Activated CD4-positive, alpha-beta T cell treated with anti-CD3 and anti-CD28 coated beads, Interleukin-2, amount 10 ng/mL, durations not matched to agents 7 days and 5 days (primary cell): ENCODE measurements at regions not wholly inside any gene's neighbourhood (a gene's known extent, or its start where the extent isn't known, plus 50 kb on each side); places are given as distances from the start of the nearest gene placed in this dataset.
"Not testable (repeated sequence)": the region's sequence is repeated elsewhere in the genome, so short reads cannot be mapped to it uniquely, and the experiment has no call there.

ENCODE experiments used
- CTCF ChIA-PET: fragments of 350-600 bp; sonication (Branson Sonifier 250); formaldehyde crosslinking; loops from one replicate; lab custom pipeline; 2021; ENCODE audit warnings: antibody characterized with exemption; lab: Charles Lee
- POLR2A ChIA-PET: fragments of 350-600 bp; sonication (Branson Sonifier 250); formaldehyde crosslinking; loops from one replicate; lab custom pipeline; 2021; ENCODE audit warnings: antibody characterized with exemption; lab: Charles Lee
- DNase-seq: peaks from one replicate; pipeline ENCODE4 v3.0.0-alpha.2; 2020
- H3K27ac Mint-ChIP-seq: one replicate; pipeline ENCODE4 v1.8.0; 2021; ENCODE audit warnings: mild to moderate bottlenecking, moderate library complexity, mixed read lengths
- H3K27me3 Mint-ChIP-seq: one replicate; pipeline ENCODE4 v1.8.0; 2021; ENCODE audit warnings: mixed read lengths
- H3K36me3 Mint-ChIP-seq: one replicate; pipeline ENCODE4 v1.8.0; 2021; ENCODE audit warnings: low read depth, mixed read lengths
- H3K4me1 Mint-ChIP-seq: one replicate; pipeline ENCODE4 v1.8.0; 2021; ENCODE audit warnings: mixed read lengths
- H3K4me3 Mint-ChIP-seq: one replicate; pipeline ENCODE4 v1.8.0; 2021; ENCODE audit warnings: mild to moderate bottlenecking, moderate library complexity, mixed read lengths
- H3K9me3 Mint-ChIP-seq: one replicate; pipeline ENCODE4 v1.8.0; 2021; ENCODE audit warnings: mixed read lengths

- H3K27ac Mint-ChIP-seq, H3K4me1 Mint-ChIP-seq, H3K4me3 Mint-ChIP-seq, DNase-seq, H3K36me3 Mint-ChIP-seq, POLR2A ChIA-PET, H3K27me3 Mint-ChIP-seq, CTCF ChIA-PET, H3K9me3 Mint-ChIP-seq: not testable (repeated sequence)
Measured at GRCh38 chr4:180360113-180360512, 1883.1 kb upstream of the TENM3 start.

GRCh38 chr4:180363815-180364214 lies 1879.4 kb upstream of the TENM3 start:
- ChIA-PET POLR2A (no interaction called here), CTCF (no interaction called here)
- no peaks in the 10 kb centered on the region for H3K36me3 Mint-ChIP-seq
- no peak for DNase-seq
- no peak overlapping the region for H3K4me3 Mint-ChIP-seq
- no peaks in the 10 kb centered on the region for H3K9me3 Mint-ChIP-seq
- H3K4me1 Mint-ChIP-seq: no peaks in the 10 kb centered on the region
- H3K27ac Mint-ChIP-seq: no peak overlapping the region
- no peaks in the 10 kb centered on the region for H3K27me3 Mint-ChIP-seq

GRCh38 chr4:180372691-180373090 lies 1870.5 kb upstream of the TENM3 start:
- no peaks in the 10 kb centered on the region for H3K27me3 Mint-ChIP-seq
- H3K27ac Mint-ChIP-seq: no peak overlapping the region
- H3K9me3 Mint-ChIP-seq: no peaks in the 10 kb centered on the region
- H3K4me1 Mint-ChIP-seq: no peaks in the 10 kb centered on the region
- CTCF ChIA-PET: no interaction called here
- no peak for DNase-seq
- no peak overlapping the region for H3K4me3 Mint-ChIP-seq
- POLR2A ChIA-PET: no interaction called here
- H3K36me3 Mint-ChIP-seq: no peaks in the 10 kb centered on the region

GRCh38 chr4:180377741-180378140 lies 1865.5 kb upstream of the TENM3 start:
- H3K36me3 Mint-ChIP-seq: no peaks in the 10 kb centered on the region
- DNase-seq: no peak
- H3K4me1 Mint-ChIP-seq: no peaks in the 10 kb centered on the region
- H3K27ac Mint-ChIP-seq: no peak overlapping the region
- ChIA-PET CTCF (no interaction called here), POLR2A (no interaction called here)
- H3K27me3 Mint-ChIP-seq: no peaks in the 10 kb centered on the region
- no peaks in the 10 kb centered on the region for H3K9me3 Mint-ChIP-seq
- H3K4me3 Mint-ChIP-seq: no peak overlapping the region

GRCh38 chr4:180380733-180381132 lies 1862.5 kb upstream of the TENM3 start:
- Mint-ChIP-seq H3K27ac (no peak overlapping the region), H3K27me3 (no peaks in the 10 kb centered on the region), H3K4me3 (no peak overlapping the region), H3K36me3 (no peaks in the 10 kb centered on the region), H3K4me1 (no peaks in the 10 kb centered on the region), H3K9me3 (no peaks in the 10 kb centered on the region)
- POLR2A ChIA-PET: interaction anchor here (0.7 kb wide), 1 partner anchor 107 kb away, joined by 3 read pairs; no protein-coding TSS in a partner anchor
- no peak for DNase-seq
- CTCF ChIA-PET: no interaction called here

- H3K36me3 Mint-ChIP-seq: no peaks in the 10 kb centered on the region
- ChIA-PET CTCF (no interaction called here), POLR2A (no interaction called here)
- H3K27me3 Mint-ChIP-seq: no peaks in the 10 kb centered on the region
- H3K4me3 Mint-ChIP-seq: no peak overlapping the region
- no peak for DNase-seq
- no peak overlapping the region for H3K27ac Mint-ChIP-seq
- peaks cover 3% of the 10 kb centered on the region for H3K4me1 Mint-ChIP-seq
- peaks cover 2% of the 10 kb centered on the region for H3K9me3 Mint-ChIP-seq
Measured at GRCh38 chr4:180391613-180392012, 1851.6 kb upstream of the TENM3 start.

GRCh38 chr4:180394312-180394711 lies 1848.9 kb upstream of the TENM3 start:
- peaks cover 2% of the 10 kb centered on the region for H3K9me3 Mint-ChIP-seq
- H3K4me3 Mint-ChIP-seq: no peak overlapping the region
- no peaks in the 10 kb centered on the region for H3K27me3 Mint-ChIP-seq
- H3K36me3 Mint-ChIP-seq: no peaks in the 10 kb centered on the region
- peaks cover 3% of the 10 kb centered on the region for H3K4me1 Mint-ChIP-seq
- ChIA-PET POLR2A (no interaction called here), CTCF (no interaction called here)
- no peak overlapping the region for H3K27ac Mint-ChIP-seq
- no peak for DNase-seq

- Mint-ChIP-seq H3K27ac (no peak overlapping the region), H3K4me1 (peaks cover 3% of the 10 kb centered on the region), H3K4me3 (no peak overlapping the region), H3K27me3 (no peaks in the 10 kb centered on the region), H3K9me3 (peaks cover 2% of the 10 kb centered on the region), H3K36me3 (no peaks in the 10 kb centered on the region)
- CTCF ChIA-PET: no interaction called here
- DNase-seq: no peak
- POLR2A ChIA-PET: no interaction called here
Measured at GRCh38 chr4:180394730-180395129, 1848.5 kb upstream of the TENM3 start.

- no peak overlapping the region for H3K27ac Mint-ChIP-seq
- DNase-seq: no peak
- no peak overlapping the region for H3K4me3 Mint-ChIP-seq
- CTCF ChIA-PET: no interaction called here
- peaks cover 3% of the 10 kb centered on the region for H3K4me1 Mint-ChIP-seq
- POLR2A ChIA-PET: no interaction called here
- H3K27me3 Mint-ChIP-seq: no peaks in the 10 kb centered on the region
- H3K9me3 Mint-ChIP-seq: peaks cover 2% of the 10 kb centered on the region
- H3K36me3 Mint-ChIP-seq: no peaks in the 10 kb centered on the region
Measured at GRCh38 chr4:180398564-180398963, 1844.6 kb upstream of the TENM3 start.

- no peak for DNase-seq
- Mint-ChIP-seq H3K27ac (no peak overlapping the region), H3K4me3 (no peak overlapping the region), H3K27me3 (no peaks in the 10 kb centered on the region), H3K36me3 (no peaks in the 10 kb centered on the region), H3K4me1 (no peaks in the 10 kb centered on the region), H3K9me3 (peaks cover 2% of the 10 kb centered on the region)
- POLR2A ChIA-PET: no interaction called here
- CTCF ChIA-PET: interaction anchor here (0.9 kb wide), 1 partner anchor 10 kb away, joined by 3 read pairs; no protein-coding TSS in a partner anchor
Measured at GRCh38 chr4:180407275-180407885, 1835.8 kb upstream of the TENM3 start.

GRCh38 chr4:180418819-180419531 lies 1824.2 kb upstream of the TENM3 start:
- ChIA-PET CTCF (no interaction called here), POLR2A (no interaction called here)
- Mint-ChIP-seq H3K4me1 (no peaks in the 10 kb centered on the region), H3K4me3 (no peak overlapping the region), H3K9me3 (no peaks in the 10 kb centered on the region), H3K36me3 (no peaks in the 10 kb centered on the region), H3K27ac (no peak overlapping the region), H3K27me3 (no peaks in the 10 kb centered on the region)
- no peak for DNase-seq

GRCh38 chr4:180422989-180423711 lies 1820.1 kb upstream of the TENM3 start:
- H3K4me1 Mint-ChIP-seq: no peaks in the 10 kb centered on the region
- H3K4me3 Mint-ChIP-seq: no peak overlapping the region
- POLR2A ChIA-PET: no interaction called here
- no peaks in the 10 kb centered on the region for H3K27me3 Mint-ChIP-seq
- no peaks in the 10 kb centered on the region for H3K9me3 Mint-ChIP-seq
- H3K27ac Mint-ChIP-seq: no peak overlapping the region
- no peak for DNase-seq
- H3K36me3 Mint-ChIP-seq: no peaks in the 10 kb centered on the region
- CTCF ChIA-PET: no interaction called here

- no peak overlapping the region for H3K4me3 Mint-ChIP-seq
- H3K9me3 Mint-ChIP-seq: no peaks in the 10 kb centered on the region
- no peak overlapping the region for H3K27ac Mint-ChIP-seq
- no peaks in the 10 kb centered on the region for H3K27me3 Mint-ChIP-seq
- H3K4me1 Mint-ChIP-seq: no peaks in the 10 kb centered on the region
- POLR2A ChIA-PET: no interaction called here
- no peaks in the 10 kb centered on the region for H3K36me3 Mint-ChIP-seq
- CTCF ChIA-PET: no interaction called here
- no peak for DNase-seq
Measured at GRCh38 chr4:180423712-180424057, 1819.5 kb upstream of the TENM3 start.
